Kidney epithelial cell (primary cell): ENCODE measurements at regions not wholly inside any gene's neighbourhood (a gene's known extent, or its start where the extent isn't known, plus 50 kb on each side); places are given as distances from the start of the nearest gene placed in this dataset.

Source experiments
- DNase-seq: peaks from one replicate; pipeline ENCODE4 v3.0.0-alpha.2; 2010; ENCODE audit warnings: low read depth
- H3K27me3 ChIP-seq: 2 replicates; pipeline ENCODE4 v1.6.0; 2011; ENCODE audit warnings: low read length; ENCODE audit not compliant: control insufficient read depth, insufficient read depth
- H3K36me3 ChIP-seq: 2 replicates; pipeline ENCODE4 v1.5.1; 2011; ENCODE audit warnings: low read length; ENCODE audit not compliant: control insufficient read depth, insufficient read depth
- H3K4me3 ChIP-seq: 2 replicates; pipeline ENCODE4 v1.5.1; 2011; ENCODE audit warnings: low read depth, mild to moderate bottlenecking, control low read depth, low read length
- TF ChIP-seq, protein P1 (sequence below): IDR thresholded peaks from 2 replicates; pipeline ENCODE4 v1.5.1; 2011; ENCODE audit warnings: mild to moderate bottlenecking, moderate library complexity, low read length, control low read depth, inconsistent platforms; ENCODE audit not compliant: insufficient read depth, poor library complexity, severe bottlenecking

DNA sequence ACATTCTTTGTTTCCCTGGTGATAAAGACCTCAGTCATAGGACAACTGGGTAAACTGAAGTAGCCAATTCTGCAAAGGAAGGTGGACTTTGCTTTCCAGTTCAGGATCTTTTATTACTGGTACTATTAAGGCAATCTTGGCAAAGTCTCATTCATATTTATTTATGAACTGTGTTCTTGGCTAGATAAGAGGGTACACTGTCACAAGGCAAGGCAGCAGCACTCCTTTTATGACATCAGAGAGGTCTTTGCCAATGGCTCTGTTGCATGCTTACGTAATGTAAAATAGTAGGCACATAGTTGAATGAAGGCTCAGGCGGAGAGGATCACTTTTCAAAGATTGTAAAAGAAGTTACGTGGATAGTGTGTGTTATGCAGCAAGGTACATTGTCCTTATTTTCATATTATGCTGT lies 63.7 kb upstream of the PDK4 start:
- H3K4me3 ChIP-seq, result no peak overlapping the region
- DNase-seq, result no peak
- no peaks in the 10 kb centered on the region for H3K27me3 ChIP-seq
- TF ChIP-seq, protein P1, sequence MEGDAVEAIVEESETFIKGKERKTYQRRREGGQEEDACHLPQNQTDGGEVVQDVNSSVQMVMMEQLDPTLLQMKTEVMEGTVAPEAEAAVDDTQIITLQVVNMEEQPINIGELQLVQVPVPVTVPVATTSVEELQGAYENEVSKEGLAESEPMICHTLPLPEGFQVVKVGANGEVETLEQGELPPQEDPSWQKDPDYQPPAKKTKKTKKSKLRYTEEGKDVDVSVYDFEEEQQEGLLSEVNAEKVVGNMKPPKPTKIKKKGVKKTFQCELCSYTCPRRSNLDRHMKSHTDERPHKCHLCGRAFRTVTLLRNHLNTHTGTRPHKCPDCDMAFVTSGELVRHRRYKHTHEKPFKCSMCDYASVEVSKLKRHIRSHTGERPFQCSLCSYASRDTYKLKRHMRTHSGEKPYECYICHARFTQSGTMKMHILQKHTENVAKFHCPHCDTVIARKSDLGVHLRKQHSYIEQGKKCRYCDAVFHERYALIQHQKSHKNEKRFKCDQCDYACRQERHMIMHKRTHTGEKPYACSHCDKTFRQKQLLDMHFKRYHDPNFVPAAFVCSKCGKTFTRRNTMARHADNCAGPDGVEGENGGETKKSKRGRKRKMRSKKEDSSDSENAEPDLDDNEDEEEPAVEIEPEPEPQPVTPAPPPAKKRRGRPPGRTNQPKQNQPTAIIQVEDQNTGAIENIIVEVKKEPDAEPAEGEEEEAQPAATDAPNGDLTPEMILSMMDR, result no peak
- H3K36me3 ChIP-seq, result no peaks in the 10 kb centered on the region

DNA sequence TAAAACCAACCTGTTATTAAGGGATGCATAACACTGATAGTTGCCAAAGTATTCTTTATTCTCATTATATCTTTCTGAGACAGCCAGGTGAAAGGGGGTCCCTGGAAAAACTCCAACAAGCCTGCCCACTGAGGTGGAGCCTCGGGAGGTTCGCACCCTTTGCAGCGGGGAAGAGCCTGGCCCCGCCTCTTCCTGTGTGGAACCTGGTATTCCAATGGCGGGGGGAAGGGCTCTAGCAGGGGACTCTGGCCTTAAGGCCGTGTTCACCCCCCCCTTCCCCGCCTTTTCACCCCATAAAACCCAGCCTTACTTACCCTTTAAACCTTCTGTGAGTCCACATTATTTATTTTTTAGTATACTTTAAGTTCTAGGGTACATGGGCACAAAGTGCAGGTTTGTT lies 62.4 kb upstream of the PDK4 start:
- Histone ChIP-seq H3K36me3 (no peaks in the 10 kb centered on the region), H3K27me3 (no peaks in the 10 kb centered on the region), H3K4me3 (no peak overlapping the region)
- DNase-seq, result no peak
- TF ChIP-seq, protein P1, result no peak

- Histone ChIP-seq H3K27me3 (no peaks in the 10 kb centered on the region), H3K36me3 (no peaks in the 10 kb centered on the region), H3K4me3 (no peak overlapping the region)
- no peak for DNase-seq
- TF ChIP-seq, protein P1, result no peak
Observed at GRCh38 chr7:95649546-95649945, 53.2 kb upstream of the PDK4 start.

- TF ChIP-seq, protein P1, result no peak
- DNase-seq, result no peak
- Histone ChIP-seq H3K36me3 (no peaks in the 10 kb centered on the region), H3K4me3 (no peak overlapping the region), H3K27me3 (no peaks in the 10 kb centered on the region)
Observed at GRCh38 chr7:95646350-95646749, 50.0 kb upstream of the PDK4 start.
